ENCODE measurements at regions not wholly inside any gene's neighbourhood (a gene's known extent, or its start where the extent isn't known, plus 50 kb on each side); places are given as distances from the start of the nearest gene placed in this dataset.

DNA sequence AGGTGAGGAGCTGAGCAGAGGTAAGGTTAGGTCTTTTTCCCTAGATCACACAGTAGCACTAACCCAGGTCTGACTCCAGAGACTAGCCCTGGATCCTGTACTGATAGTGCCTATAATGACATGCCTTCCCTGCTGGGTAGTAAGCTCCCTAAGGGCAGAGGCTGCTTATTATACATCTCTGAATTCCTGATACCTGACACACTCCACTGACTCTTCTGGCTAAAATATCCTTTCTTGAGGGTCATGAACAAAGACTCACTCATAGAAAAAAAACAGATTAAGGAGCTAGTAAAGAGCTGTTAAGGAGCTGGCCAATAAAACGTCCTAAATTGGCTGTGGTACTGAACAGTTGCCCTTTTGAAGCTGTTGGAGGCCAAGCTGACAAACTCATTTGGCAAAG, 149.0 kb upstream of the ITGA1 start:
- Histone ChIP-seq H3K4me1 (ENCODE audit: control insufficient read depth, insufficient read depth, low read length) (no peaks in the 10 kb centered on the region), H3K79me2 (ENCODE audit: control insufficient read depth, insufficient read depth, low read length) (no peaks in the 10 kb centered on the region), H2AFZ (ENCODE audit: control insufficient read depth, low read depth, low read length) (no peak overlapping the region), H3K4me3 (no peak overlapping the region), H3K9me3 (replicated peaks; ENCODE audit: control insufficient read depth, insufficient read depth, low read length) (no peaks in the 10 kb centered on the region), H3K9ac (ENCODE audit: control insufficient read depth, insufficient read depth, low read length) (no peak overlapping the region), H3K4me2 (ENCODE audit: control insufficient read depth, insufficient read depth) (no peak overlapping the region), H3K27me3 (replicated peaks in 1 of 2; ENCODE audit: control insufficient read depth in 2 of 2, insufficient read depth in 2 of 2, low read length in 1 of 2) (no peaks in the 10 kb centered on the region), H3K36me3 (ENCODE audit: control insufficient read depth in 2 of 2, insufficient read depth in 2 of 2, low read length in 1 of 2) (no peaks in the 10 kb centered on the region), H3K27ac (ENCODE audit: control insufficient read depth, insufficient read depth) (no peak overlapping the region), H4K20me1 (ENCODE audit: control insufficient read depth, insufficient read depth) (no peaks in the 10 kb centered on the region)
- BruUV-seq (replicated peaks), result no TSS peak
- POLR2A ChIA-PET, result no interaction called here
- TF ChIP-seq CUX1 (IDR thresholded peaks at IDR 0.05; ENCODE audit: insufficient replicate concordance, low read depth, low read length) (no peak), HDAC6 (IDR thresholded peaks at IDR 0.05; ENCODE audit: unreplicated experiment) (no peak), REST (IDR thresholded peaks at IDR 0.05; ENCODE audit: low read depth, low read length) (no peak), BMI1 (IDR thresholded peaks at IDR 0.05; ENCODE audit: borderline replicate concordance) (no peak), IKZF1 (conservative IDR thresholded peaks at IDR 0.05) (no peak), HCFC1 (IDR thresholded peaks at IDR 0.05; ENCODE audit: low read length) (no peak), BHLHE40 (IDR thresholded peaks at IDR 0.05; ENCODE audit: borderline replicate concordance in 1 of 2, low read depth in 2 of 2, low read length in 1 of 2) (no peak), CHD1 (IDR thresholded peaks at IDR 0.05; ENCODE audit: low read depth, low read length) (no peak), ASH2L (IDR thresholded peaks at IDR 0.05; ENCODE audit: borderline replicate concordance, low read depth) (no peak), CBFB (IDR thresholded peaks at IDR 0.05; ENCODE audit: low read depth) (no peak), NFYA (IDR thresholded peaks at IDR 0.05; ENCODE audit: borderline replicate concordance, low read depth, low read length) (no peak), ZNF622 (IDR thresholded peaks at IDR 0.05) (no peak), POU2F2 (IDR thresholded peaks at IDR 0.05; ENCODE audit: borderline replicate concordance, low read depth, low read length) (no peak), RAD51 (IDR thresholded peaks at IDR 0.05) (no peak)
- TF ChIP-seq, protein P1, sequence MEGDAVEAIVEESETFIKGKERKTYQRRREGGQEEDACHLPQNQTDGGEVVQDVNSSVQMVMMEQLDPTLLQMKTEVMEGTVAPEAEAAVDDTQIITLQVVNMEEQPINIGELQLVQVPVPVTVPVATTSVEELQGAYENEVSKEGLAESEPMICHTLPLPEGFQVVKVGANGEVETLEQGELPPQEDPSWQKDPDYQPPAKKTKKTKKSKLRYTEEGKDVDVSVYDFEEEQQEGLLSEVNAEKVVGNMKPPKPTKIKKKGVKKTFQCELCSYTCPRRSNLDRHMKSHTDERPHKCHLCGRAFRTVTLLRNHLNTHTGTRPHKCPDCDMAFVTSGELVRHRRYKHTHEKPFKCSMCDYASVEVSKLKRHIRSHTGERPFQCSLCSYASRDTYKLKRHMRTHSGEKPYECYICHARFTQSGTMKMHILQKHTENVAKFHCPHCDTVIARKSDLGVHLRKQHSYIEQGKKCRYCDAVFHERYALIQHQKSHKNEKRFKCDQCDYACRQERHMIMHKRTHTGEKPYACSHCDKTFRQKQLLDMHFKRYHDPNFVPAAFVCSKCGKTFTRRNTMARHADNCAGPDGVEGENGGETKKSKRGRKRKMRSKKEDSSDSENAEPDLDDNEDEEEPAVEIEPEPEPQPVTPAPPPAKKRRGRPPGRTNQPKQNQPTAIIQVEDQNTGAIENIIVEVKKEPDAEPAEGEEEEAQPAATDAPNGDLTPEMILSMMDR (IDR thresholded peaks at IDR 0.05 in 2 of 3, conservative IDR thresholded peaks at IDR 0.05 in 1 of 3; ENCODE audit: control insufficient read depth in 2 of 3, extremely low read depth in 1 of 3, insufficient read depth in 1 of 3, low read depth in 3 of 3, low read length in 3 of 3), result no peak
- no peak for FAIRE-seq
- DNase-seq (ENCODE audit: low read depth, low spot score), result no peak
- no peak for ATAC-seq
- intact Hi-C loops (cut with micrococcal nuclease; ENCODE audit: unreplicated experiment) (no loop called here), in situ Hi-C loops (cut with MboI) (no loop called here)
- SMC1A ChIA-PET (ENCODE audit: uncharacterized antibody, unreplicated experiment), result no interaction called here
- RAD21 ChIA-PET (ENCODE audit: unreplicated experiment), result no interaction called here
- CTCF ChIA-PET, result interaction anchor here (0.5 to 0.9 kb wide), 2 partner anchors 16 to 208 kb away, joined by 3 to 4 read pairs; no protein-coding TSS in a partner anchor
- WGBS (ENCODE audit: insufficient coverage, insufficient replicate concordance, low lambda C conversion rate, missing lambda C conversion rate), result 5% methylated on average over 1 of the region's 1 CpG
